ENCODE measurements at regions not wholly inside any gene's neighbourhood (a gene's known extent, or its start where the extent isn't known, plus 50 kb on each side); places are given as distances from the start of the nearest gene placed in this dataset.

GRCh38 chr11:91591021-91591420 lies 633.6 kb upstream of the FAT3 start (continued):
- TF ChIP-seq PRDM15 (CRISPR knock-in tag; IDR thresholded peaks at IDR 0.05) = no peak
- TF ChIP-seq AFF4 (CRISPR knock-in tag; IDR thresholded peaks at IDR 0.05; ENCODE audit: borderline replicate concordance) = no peak
- no peak for TF ChIP-seq GABPB1 (CRISPR knock-in tag; IDR thresholded peaks at IDR 0.05)
- TF ChIP-seq USF1 (CRISPR knock-in tag; IDR thresholded peaks at IDR 0.05) = no peak
- no peak for TF ChIP-seq ETV6 (CRISPR knock-in tag; IDR thresholded peaks at IDR 0.05)

- Mint-ChIP-seq H3K27me3 (ENCODE audit: low read depth) (no peaks in the 10 kb centered on the region), H3K36me3 (peaks cover 14% of the 10 kb centered on the region), H3K27ac (no peak overlapping the region), H3K4me1 (no peaks in the 10 kb centered on the region), H3K4me3 (no peak overlapping the region), H3K9me3 (peaks cover 20% of the 10 kb centered on the region)
- ATAC-seq = no peak
- CTCF ChIA-PET = no interaction called here
- POLR2A ChIA-PET = no interaction called here
- no peak for DNase-seq (ENCODE audit: low spot score)
- TF ChIP-seq ERG (CRISPR knock-in tag; IDR thresholded peaks at IDR 0.05) (no peak), ATF6 (CRISPR knock-in tag; IDR thresholded peaks at IDR 0.05) (no peak), RORB (CRISPR knock-in tag; IDR thresholded peaks at IDR 0.05) (no peak), AR (CRISPR knock-in tag; IDR thresholded peaks at IDR 0.05) (no peak), ZNF232 (CRISPR knock-in tag; IDR thresholded peaks at IDR 0.05) (no peak), SOX15 (CRISPR knock-in tag; IDR thresholded peaks at IDR 0.05) (no peak), HMGXB4 (CRISPR knock-in tag; IDR thresholded peaks at IDR 0.05) (no peak)
These were observed 637.5 kb upstream of the FAT3 start for GRCh38 chr11:91587131-91587530.
